HT1080 (cell line): ENCODE measurements at regions not wholly inside any gene's neighbourhood (a gene's known extent, or its start where the extent isn't known, plus 50 kb on each side); places are given as distances from the start of the nearest gene placed in this dataset.
"Not testable (repeated sequence)": the region's sequence is repeated elsewhere in the genome, so short reads cannot be mapped to it uniquely, and the experiment has no call there.

Source experiments
- DNase-seq: peaks from one replicate; pipeline ENCODE4 v3.0.0-alpha.2; 2015; ENCODE audit warnings: low read depth

GRCh38 chr6:94557207-94557606 is 1020.1 kb upstream of the MANEA start:
- DNase-seq, result not testable (repeated sequence)

GRCh38 chr6:94548201-94548600 is 1029.1 kb upstream of the MANEA start:
- no peak for DNase-seq

GRCh38 chr6:94535798-94536197 is 1041.5 kb upstream of the MANEA start:
- no peak for DNase-seq

- no peak for DNase-seq
Observed at GRCh38 chr6:94511502-94512088, 1065.7 kb upstream of the MANEA start.

GRCh38 chr6:94510877-94511276 is 1066.5 kb upstream of the MANEA start:
- no peak for DNase-seq

- DNase-seq, result no peak
Observed at GRCh38 chr6:94501516-94501915, 1075.8 kb upstream of the MANEA start.

- DNase-seq, result no peak
Observed at GRCh38 chr6:94498099-94498498, 1078.7 kb upstream of the EPHA7 start.

GRCh38 chr6:94494500-94494899 is 1075.1 kb upstream of the EPHA7 start:
- DNase-seq, result no peak

GRCh38 chr6:94487371-94487770 is 1068.0 kb upstream of the EPHA7 start:
- peak; percentile 23 for DNase-seq

- DNase-seq, result no peak
Observed at GRCh38 chr6:94478133-94479005, 1059.0 kb upstream of the EPHA7 start.

- DNase-seq, result peak; percentile 30
Observed at GRCh38 chr6:94468830-94469229, 1049.5 kb upstream of the EPHA7 start.

- DNase-seq, result no peak
Observed at GRCh38 chr6:94464018-94464510, 1044.7 kb upstream of the EPHA7 start.

GRCh38 chr6:94463306-94463705 is 1043.9 kb upstream of the EPHA7 start:
- DNase-seq, result no peak

- DNase-seq, result no peak
Observed at GRCh38 chr6:94462231-94462630, 1042.9 kb upstream of the EPHA7 start.

- DNase-seq, result no peak
Observed at GRCh38 chr6:94456266-94456665, 1036.9 kb upstream of the EPHA7 start.

- DNase-seq, result no peak
Observed at GRCh38 chr6:94454231-94454630, 1034.9 kb upstream of the EPHA7 start.

GRCh38 chr6:94446120-94446519 is 1026.8 kb upstream of the EPHA7 start:
- DNase-seq, result no peak

GRCh38 chr6:94443701-94444100 is 1024.3 kb upstream of the EPHA7 start:
- no peak for DNase-seq

GRCh38 chr6:94424692-94425091 is 1005.3 kb upstream of the EPHA7 start:
- DNase-seq, result no peak

- DNase-seq, result no peak
Observed at GRCh38 chr6:94417363-94417762, 998.0 kb upstream of the EPHA7 start.

GRCh38 chr6:94414041-94414440 is 994.7 kb upstream of the EPHA7 start:
- no peak for DNase-seq

GRCh38 chr6:94401311-94401710 is 982.0 kb upstream of the EPHA7 start:
- no peak for DNase-seq

- no peak for DNase-seq
Observed at GRCh38 chr6:94394822-94395221, 975.5 kb upstream of the EPHA7 start.
